Neural cell (in vitro differentiated cells): ENCODE measurements at regions not wholly inside any gene's neighbourhood (a gene's known extent, or its start where the extent isn't known, plus 50 kb on each side); places are given as distances from the start of the nearest gene placed in this dataset.

Source experiments
- CTCF ChIP-seq: fragments of 450-650 bp; IDR thresholded peaks from 2 replicates; pipeline ENCODE4 v1.5.1; 2014; ENCODE audit warnings: antibody characterized with exemption, mild to moderate bottlenecking, moderate library complexity; ENCODE audit not compliant: poor library complexity, severe bottlenecking
- EZH2 ChIP-seq: fragments of 200-600, 300-800 bp; shearing (Covaris generic), sonication (generic); IDR thresholded peaks from 2 replicates; pipeline ENCODE4 v1.6.1; 2014; ENCODE audit warnings: antibody characterized with exemption, low read length, borderline replicate concordance, mild to moderate bottlenecking; ENCODE audit not compliant: insufficient read depth, poor library complexity, severe bottlenecking
- MXI1 ChIP-seq: fragments of 450-650 bp; conservative IDR thresholded peaks from 2 replicates; pipeline ENCODE4 v1.6.1; 2014; ENCODE audit warnings: antibody characterized with exemption, mild to moderate bottlenecking; ENCODE audit not compliant: poor library complexity, severe bottlenecking
- POLR2AphosphoS5 ChIP-seq: IDR thresholded peaks from 2 replicates; pipeline ENCODE4 v1.6.1; 2012
- RAD21 ChIP-seq: fragments of 450-650 bp; conservative IDR thresholded peaks from 2 replicates; pipeline ENCODE4 v1.6.1; 2014; ENCODE audit warnings: antibody characterized with exemption, mild to moderate bottlenecking, moderate library complexity
- REST ChIP-seq: IDR thresholded peaks from 2 replicates; pipeline ENCODE4 v1.6.1; 2012; ENCODE audit warnings: borderline replicate concordance
- SMC3 ChIP-seq: fragments of 450-650 bp; conservative IDR thresholded peaks from 2 replicates; pipeline ENCODE4 v1.6.1; 2014; ENCODE audit warnings: antibody characterized with exemption, mild to moderate bottlenecking, moderate library complexity; ENCODE audit not compliant: poor library complexity

- TF ChIP-seq CTCF (no peak), REST (no peak), RAD21 (no peak), EZH2 (no peak), SMC3 (no peak), POLR2AphosphoS5 (no peak), MXI1 (no peak)
Measured at GRCh38 chr13:76687467-76687866, 198.7 kb downstream of the KCTD12 start.
